ES-I3 (cell line): ENCODE measurements at regions not wholly inside any gene's neighbourhood (a gene's known extent, or its start where the extent isn't known, plus 50 kb on each side); places are given as distances from the start of the nearest gene placed in this dataset.

Experiments used
- H3K36me3 ChIP-seq: 2 replicates; pipeline ENCODE4 v1.6.1; 2013; ENCODE audit warnings: mild to moderate bottlenecking, low read length, control low read depth, moderate library complexity; ENCODE audit not compliant: insufficient read depth
- H3K4me1 ChIP-seq: 2 replicates; pipeline ENCODE4 v1.6.1; 2013; ENCODE audit warnings: mild to moderate bottlenecking, control low read depth, low read length; ENCODE audit not compliant: insufficient read depth
- H3K9ac ChIP-seq: 2 replicates; pipeline ENCODE4 v1.6.1; 2013; ENCODE audit warnings: low read depth, mild to moderate bottlenecking, low read length, moderate library complexity
- H3K9me3 ChIP-seq: 2 replicates; pipeline ENCODE4 v1.6.1; 2013; ENCODE audit warnings: mild to moderate bottlenecking, low read length, moderate library complexity; ENCODE audit not compliant: control insufficient read depth, insufficient read depth

DNA sequence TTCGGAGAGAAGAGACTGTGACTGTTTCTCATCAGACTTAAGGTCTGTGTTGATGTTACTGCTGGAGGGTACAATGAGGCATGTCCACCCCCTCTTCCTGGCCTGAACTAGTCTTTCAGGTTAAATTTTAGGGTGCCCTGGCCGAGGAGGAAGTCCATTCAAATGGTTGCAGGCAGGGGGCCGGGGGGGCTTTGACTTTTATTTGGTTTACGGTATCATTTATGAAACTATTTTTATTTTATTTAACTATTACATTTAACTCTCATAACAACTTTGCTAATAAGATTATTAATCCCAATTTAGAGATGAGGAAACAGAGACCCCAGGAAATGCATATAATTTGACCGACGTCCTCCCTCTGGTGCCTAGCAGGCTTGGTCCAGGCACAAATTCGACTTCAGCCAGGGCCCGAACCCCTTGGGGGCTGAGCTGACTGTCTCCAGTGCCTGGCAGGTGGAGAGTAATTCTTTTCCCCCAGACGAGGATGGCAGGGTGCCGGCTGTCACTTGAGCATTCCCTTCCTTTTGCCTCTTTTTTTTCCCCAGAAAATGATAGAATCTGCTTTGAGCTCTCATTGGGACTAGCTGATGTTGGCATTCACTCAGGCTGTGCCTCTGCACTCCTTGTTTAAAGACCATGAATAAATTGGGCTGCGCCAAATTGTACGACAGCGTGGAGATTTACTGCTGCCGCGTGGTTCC is 255.3 kb upstream of the SALL3 start:
- Histone ChIP-seq H3K4me1 (peaks cover 23% of the 10 kb centered on the region), H3K36me3 (no peaks in the 10 kb centered on the region), H3K9me3 (no peaks in the 10 kb centered on the region), H3K9ac (no peak overlapping the region)

DNA sequence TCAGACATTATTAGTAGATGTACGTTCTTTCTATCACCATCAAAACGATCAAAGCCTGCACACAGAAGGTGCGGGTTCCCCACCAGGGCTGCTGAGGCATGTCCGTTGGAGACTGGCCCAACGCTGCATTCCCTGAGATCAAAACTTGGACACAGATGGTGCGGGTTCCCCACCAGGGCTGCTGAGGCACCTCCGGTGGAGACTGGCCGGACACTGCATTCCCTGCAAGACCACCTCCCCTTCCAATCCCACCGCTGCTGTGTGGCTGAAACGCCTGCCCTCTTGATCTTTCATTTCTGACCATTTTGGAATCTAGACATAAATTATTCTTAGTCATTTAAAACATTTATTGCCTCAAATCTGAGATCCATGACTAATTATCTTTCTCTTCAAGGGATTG is 254.2 kb upstream of the SALL3 start:
- Histone ChIP-seq H3K4me1 (peaks cover 23% of the 10 kb centered on the region), H3K9me3 (no peaks in the 10 kb centered on the region), H3K9ac (no peak overlapping the region), H3K36me3 (no peaks in the 10 kb centered on the region)

DNA sequence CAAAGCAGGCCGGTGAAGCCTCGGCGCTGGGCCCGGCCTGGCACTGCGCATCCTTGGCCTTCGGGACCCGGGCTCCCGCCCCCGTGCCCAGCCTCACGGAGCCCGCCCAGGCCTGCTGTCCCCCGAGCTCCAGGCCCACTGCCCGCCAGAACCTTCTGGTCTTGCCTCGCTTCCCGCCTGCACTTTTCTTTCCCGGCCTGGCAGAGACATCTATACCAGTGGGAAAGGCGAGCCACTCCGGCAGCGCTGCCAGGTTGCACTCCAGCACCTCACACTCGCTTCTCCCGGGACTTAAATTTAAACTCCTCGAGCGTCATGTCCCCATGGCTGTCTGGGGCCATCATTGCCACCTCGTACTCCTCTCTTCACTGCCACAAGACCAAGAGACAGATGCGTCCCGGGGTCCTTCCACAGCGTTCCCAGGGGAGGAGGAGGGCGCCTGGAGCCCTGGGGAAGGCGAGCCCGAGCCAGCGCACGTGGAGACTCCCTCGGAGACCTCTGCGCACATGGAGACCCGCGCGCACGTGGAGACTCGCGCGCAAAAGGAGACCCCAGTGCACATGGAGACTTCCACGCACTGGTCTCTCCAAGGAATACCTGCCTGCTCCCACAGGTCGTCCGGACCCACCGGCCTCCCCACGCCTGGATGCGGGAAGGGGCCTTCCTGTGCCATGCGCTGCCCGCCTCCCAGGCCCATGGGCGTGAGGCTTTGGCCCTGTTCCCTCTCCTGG is 253.1 kb upstream of the SALL3 start:
- Histone ChIP-seq H3K36me3 (no peaks in the 10 kb centered on the region), H3K9me3 (no peaks in the 10 kb centered on the region), H3K4me1 (peaks cover 18% of the 10 kb centered on the region; the same call in 1 of the 2 replicates), H3K9ac (no peak overlapping the region)

DNA sequence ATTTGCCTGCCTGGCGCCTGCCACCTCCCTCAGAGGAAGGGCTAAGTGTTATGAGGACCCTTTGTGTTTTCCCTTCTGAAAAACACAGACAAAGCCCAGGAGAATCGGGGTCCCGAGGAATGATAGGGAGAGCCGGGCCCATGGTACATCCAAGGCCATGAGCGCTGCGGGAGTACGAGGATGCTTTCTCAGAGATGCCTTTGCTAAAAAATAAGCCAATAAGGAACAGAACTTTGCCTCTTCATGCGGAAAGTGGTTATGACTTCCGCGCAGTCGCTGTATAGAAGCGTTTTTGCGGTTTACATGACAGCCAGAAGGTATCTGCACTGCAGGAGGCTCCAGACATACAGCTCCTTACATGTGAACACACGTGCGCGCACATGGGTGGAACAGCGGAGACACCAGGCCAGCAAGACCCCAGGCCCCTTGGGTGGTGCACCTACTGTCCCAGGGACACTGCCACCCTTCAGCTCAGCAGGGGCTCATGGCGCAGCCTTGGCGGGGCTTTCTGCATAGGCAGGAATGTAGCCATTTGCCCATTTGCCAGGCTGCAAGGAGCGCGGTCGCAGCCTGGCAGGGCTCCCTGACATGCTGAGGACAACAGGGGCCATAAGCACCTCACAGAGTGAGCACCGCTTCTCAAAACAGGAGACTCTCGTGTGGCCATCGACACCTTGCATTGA is 252.4 kb upstream of the SALL3 start:
- peaks cover 17% of the 10 kb centered on the region; the same call in 1 of the 2 replicates for H3K4me1 ChIP-seq
- no peaks in the 10 kb centered on the region for H3K36me3 ChIP-seq
- H3K9ac ChIP-seq = no peak overlapping the region
- no peaks in the 10 kb centered on the region for H3K9me3 ChIP-seq

DNA sequence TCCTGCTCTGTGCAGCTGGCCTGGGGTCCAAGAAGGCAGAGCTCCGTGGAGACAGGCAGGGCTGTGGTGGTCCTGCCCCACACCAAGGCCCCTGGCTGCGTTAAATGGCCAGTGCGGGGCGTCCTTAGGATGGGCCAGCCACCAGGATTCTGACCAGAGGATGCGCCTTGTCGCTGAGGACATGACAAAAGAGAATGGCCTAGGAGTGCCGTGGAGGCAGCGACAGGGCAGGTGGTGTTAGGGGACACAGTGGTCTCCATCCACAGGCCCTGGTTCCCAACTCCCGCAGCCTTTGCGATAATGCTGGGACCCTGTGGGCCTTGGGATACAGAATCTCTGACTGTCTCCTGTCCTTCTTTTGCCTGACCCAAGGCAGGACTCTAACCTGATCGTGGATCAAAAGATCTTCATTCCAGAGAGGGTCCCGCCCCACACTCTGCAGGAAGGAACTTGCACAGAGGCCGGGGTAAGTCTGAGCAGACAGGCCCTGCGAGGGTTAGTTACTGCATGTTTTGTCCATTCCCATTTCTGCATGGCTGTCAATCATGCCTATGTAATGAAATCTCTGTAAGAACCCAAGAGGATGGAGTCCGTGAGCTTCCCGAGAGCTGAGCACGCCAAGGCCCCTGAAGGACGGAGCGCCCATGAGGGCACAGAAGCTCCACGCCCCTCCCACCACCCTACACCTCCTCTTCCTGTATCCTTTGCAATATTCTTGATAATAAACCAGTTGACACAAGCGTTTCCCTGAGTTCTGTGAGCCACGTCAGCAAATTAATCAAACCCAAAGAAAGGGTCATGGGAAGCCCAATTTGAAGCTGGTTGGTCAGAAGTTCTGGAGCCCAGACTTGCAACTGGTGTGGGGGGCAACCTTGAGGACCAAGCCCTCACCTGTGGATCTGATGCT is 251.5 kb upstream of the SALL3 start:
- Histone ChIP-seq H3K9ac (no peak overlapping the region), H3K9me3 (no peaks in the 10 kb centered on the region), H3K36me3 (no peaks in the 10 kb centered on the region), H3K4me1 (peaks cover 7% of the 10 kb centered on the region; the same call in 1 of the 2 replicates)

DNA sequence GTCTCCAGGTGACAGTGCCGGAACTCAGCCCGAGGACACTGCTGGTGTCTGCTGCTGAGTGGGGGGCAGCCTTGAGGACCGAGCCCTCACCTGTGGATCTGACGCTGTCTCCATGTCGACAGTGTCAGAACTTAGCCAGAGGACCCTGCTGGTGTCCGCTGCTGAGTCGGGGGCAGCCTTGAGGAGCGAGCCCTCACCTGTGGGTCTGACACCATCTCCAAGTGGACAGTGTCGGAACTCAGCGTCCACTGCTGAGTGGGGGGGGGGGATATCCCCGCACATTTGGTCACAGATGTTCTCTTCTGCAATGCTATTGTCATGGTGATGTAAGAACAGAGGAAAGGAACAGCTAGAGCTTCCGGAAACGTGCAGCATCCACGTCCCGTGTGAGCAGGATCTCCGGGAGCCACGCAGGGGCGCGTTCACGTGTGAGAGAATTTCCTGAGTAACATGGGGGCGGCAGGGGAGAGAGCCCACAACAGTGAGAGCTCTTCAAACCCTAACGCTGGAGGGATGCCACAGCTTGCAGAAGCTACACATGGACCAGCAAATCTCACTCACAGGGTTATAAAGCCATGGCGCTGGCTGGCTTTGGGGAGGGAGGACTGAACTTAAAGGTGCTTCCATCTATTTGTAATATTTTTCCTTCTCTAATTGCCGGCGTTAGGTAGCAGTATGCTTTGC is 250.7 kb upstream of the SALL3 start:
- no peak overlapping the region for H3K9ac ChIP-seq
- H3K4me1 ChIP-seq = peaks cover 2% of the 10 kb centered on the region; the same call in 1 of the 2 replicates
- H3K36me3 ChIP-seq = no peaks in the 10 kb centered on the region
- H3K9me3 ChIP-seq = no peaks in the 10 kb centered on the region

DNA sequence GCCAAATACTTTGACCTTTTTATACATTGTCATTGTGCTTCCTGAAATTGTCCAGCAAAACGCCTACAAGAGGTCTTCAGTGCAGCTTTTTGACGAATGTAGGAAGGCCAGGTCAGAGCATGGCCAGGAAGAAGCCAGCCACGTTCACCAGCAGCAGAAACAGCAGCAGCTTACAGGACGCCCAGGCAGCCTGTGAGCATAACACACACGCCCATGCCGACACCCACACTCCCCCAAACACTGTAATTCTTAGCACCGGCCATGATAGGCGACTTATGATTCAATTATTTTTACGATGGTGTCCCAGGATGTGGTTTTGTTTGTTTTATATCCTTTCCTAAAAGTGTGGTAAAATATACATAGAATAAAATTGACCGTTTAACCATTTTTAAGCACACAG is 249.1 kb upstream of the SALL3 start:
- Histone ChIP-seq H3K9me3 (no peaks in the 10 kb centered on the region), H3K4me1 (no peaks in the 10 kb centered on the region), H3K36me3 (no peaks in the 10 kb centered on the region), H3K9ac (no peak overlapping the region)

DNA sequence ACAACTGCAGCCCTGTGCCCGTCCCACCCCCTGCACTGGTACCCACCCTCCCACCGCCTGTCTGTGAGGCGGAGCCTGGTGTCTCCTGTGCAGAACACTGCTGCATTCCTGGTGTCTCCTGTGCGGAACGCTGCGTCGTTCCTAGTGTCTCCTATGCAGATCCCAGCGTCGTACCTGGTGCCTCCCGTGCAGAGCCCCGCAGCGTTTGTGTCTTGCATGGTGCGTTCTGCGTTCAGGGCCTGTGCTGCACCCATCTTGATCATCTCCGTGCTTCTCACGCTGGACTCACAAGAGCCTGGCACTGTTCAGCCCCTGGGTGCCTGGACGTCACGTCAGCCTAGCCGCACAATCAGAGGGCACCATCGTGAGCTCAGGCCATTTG is 248.6 kb upstream of the SALL3 start:
- H3K9ac ChIP-seq = no peak overlapping the region
- no peaks in the 10 kb centered on the region for H3K9me3 ChIP-seq
- H3K4me1 ChIP-seq = no peaks in the 10 kb centered on the region
- H3K36me3 ChIP-seq = no peaks in the 10 kb centered on the region

DNA sequence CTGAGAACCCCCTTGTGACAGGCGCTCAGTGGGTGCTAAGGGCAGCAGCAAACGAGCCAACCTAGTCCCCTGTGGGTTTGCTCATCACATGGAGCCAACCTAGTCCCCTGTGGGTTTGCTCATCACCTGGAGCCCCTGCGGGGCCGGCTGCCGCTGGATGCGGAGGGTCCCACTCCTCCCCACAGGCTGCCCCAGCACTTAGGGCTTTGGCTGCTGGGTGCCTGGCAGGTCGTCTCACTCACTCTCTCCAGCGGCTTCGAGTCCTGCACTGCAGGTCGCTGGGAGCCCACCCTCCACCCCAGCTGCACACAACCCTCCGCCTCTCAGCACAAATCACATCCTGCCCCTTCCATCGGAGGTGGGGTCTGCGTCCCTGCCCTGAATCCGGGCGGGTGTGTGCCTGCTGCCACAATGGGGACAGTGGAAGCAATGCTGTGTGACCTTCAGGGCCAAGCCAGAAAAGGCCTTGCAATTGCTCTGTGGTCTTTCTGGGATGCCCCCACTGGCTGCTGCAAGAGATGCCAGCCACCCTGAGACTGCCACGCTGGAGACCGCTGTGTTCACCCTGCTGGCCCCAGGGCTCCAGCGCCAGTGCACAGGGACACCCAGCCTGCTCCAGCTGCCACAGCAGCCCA is 248.1 kb upstream of the SALL3 start:
- Histone ChIP-seq H3K4me1 (no peaks in the 10 kb centered on the region), H3K9me3 (no peaks in the 10 kb centered on the region), H3K9ac (no peak overlapping the region), H3K36me3 (no peaks in the 10 kb centered on the region)

DNA sequence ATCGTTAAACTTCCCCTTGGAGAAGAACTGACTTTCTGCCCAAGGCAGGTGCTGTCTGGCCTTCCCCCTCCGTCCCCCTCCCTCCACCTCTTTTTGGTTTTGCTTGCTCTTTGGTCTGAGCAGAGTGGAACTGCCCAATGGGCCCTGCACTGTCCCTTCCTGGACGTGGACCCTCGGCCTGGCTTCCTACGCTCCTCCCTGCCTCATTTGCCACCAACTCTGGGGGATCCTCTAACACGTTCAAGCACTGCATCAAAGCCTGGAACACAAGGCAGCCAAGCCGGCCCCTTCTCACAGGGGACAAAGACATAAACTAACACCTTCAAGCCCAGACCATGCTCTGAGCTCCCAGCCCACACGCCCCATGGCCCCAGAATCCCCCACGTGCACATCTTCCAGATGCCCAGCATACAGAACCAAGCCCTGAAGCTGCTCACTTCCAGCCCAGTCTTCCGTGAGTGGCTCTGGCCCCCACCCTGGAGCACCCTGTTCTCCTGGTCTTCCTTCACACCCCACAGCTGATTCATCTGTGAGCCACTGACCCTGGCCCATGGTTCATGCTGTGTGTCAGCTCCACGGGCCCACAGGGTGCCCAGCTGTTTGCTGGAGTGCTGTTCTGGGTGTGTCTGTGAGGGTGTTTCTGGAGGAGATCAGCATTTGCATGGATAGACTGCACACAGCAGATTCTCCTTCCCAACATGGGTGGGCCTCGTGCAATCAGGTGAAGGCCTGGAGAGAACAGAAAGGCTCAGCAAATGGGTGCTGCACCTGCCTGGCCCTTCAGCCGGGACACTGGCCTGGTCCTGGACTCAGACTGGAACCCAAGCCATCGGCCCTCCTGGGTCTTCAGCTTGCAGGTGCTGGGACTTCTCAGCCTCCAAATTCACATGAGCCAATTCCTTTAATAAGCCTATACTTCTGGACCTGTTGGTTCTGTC is 247.1 kb upstream of the SALL3 start:
- no peaks in the 10 kb centered on the region for H3K36me3 ChIP-seq
- H3K4me1 ChIP-seq = no peaks in the 10 kb centered on the region
- no peaks in the 10 kb centered on the region for H3K9me3 ChIP-seq
- H3K9ac ChIP-seq = no peak overlapping the region

DNA sequence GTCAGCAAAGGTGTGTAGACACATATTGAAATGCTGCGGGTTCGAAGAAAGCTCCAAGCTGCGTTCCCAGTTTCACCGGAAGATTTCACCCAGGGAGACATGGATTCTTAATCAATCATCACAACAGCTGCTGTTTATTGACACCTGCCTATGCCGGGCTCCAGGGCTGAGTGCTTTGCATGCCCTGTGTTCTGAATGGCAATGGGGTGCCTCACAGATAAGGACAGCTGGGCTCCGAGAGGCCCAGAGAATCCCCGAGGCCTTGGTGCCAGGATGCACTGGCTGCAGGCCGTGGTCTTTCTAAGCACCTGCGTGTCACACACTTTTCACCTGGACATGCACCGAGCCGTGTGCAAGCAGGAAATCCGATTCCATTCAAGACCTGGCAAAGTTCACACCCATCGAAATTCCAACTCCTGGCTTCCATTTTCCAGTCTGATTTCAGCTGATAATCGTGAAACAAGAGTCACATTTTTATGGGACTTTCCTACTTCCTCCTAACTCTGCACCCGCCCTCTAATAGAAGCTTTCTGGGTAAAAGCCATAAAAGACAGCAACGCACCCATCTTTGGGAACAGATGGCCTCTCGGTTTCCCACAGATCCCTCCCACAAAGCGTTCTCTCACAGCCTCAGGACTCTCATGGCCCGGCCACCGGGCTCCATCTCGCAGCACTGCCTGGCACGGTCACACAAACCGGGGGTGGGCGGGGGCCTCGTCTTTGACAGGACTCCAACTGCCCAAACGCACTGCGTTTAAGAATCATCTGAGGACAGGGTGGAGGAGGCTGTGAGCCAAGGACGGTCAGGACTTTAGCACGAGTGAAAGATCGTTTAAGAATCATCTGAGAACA is 245.6 kb upstream of the SALL3 start:
- no peaks in the 10 kb centered on the region for H3K36me3 ChIP-seq
- no peaks in the 10 kb centered on the region for H3K9me3 ChIP-seq
- no peaks in the 10 kb centered on the region for H3K4me1 ChIP-seq

DNA sequence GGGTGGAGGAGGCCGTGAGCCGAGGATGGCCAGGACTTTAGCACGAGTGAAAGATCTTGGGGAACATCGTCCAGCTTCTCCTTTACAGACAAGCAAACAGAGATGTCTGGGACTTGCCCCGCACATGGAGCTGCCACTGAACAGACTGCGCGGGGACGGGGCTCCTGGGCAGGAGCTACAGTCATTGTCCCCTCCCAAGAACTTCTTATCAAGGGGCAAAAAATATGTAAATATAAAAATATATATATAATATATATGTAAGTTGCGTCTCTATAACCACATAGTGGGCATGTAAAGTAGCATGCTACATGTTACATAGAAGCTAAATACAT is 245.0 kb upstream of the SALL3 start:
- H3K4me1 ChIP-seq = no peaks in the 10 kb centered on the region
- no peaks in the 10 kb centered on the region for H3K36me3 ChIP-seq
- no peak overlapping the region for H3K9ac ChIP-seq
- H3K9me3 ChIP-seq = no peaks in the 10 kb centered on the region

More for the DNA sequence above, 245.6 kb upstream of the SALL3 start:
- H3K9ac ChIP-seq = no peak overlapping the region
